ENCODE measurements at regions not wholly inside any gene's neighbourhood (a gene's known extent, or its start where the extent isn't known, plus 50 kb on each side); places are given as distances from the start of the nearest gene placed in this dataset.
"Not testable (repeated sequence)": the region's sequence is repeated elsewhere in the genome, so short reads cannot be mapped to it uniquely, and the experiment has no call there.

- H3K27me3 Mint-ChIP-seq (ENCODE audit: unreplicated experiment) = peaks cover 12% of the 10 kb centered on the region
- H3K4me1 Mint-ChIP-seq (ENCODE audit: unreplicated experiment) = no peaks in the 10 kb centered on the region
- TF ChIP-seq CTCF (IDR thresholded peaks at IDR 0.05) = no peak
- H3K36me3 Mint-ChIP-seq (ENCODE audit: unreplicated experiment) = no peaks in the 10 kb centered on the region
- H3K9me3 Mint-ChIP-seq (ENCODE audit: unreplicated experiment) = no peaks in the 10 kb centered on the region
- DNase-seq (ENCODE audit: extremely low spot score, unreplicated experiment) = no peak
- no peak overlapping the region for H3K27ac Mint-ChIP-seq (ENCODE audit: unreplicated experiment)
- H3K4me3 Mint-ChIP-seq (ENCODE audit: unreplicated experiment) = no peak overlapping the region
These were observed 177.1 kb downstream of the CD47 start for GRCh38 chr3:107913701-107914100.

GRCh38 chr3:107911337-107912000 is 179.4 kb downstream of the CD47 start:
- peaks cover 9% of the 10 kb centered on the region for H3K27me3 Mint-ChIP-seq (ENCODE audit: unreplicated experiment)
- H3K4me1 Mint-ChIP-seq (ENCODE audit: unreplicated experiment) = peaks cover 4% of the 10 kb centered on the region

DNA sequence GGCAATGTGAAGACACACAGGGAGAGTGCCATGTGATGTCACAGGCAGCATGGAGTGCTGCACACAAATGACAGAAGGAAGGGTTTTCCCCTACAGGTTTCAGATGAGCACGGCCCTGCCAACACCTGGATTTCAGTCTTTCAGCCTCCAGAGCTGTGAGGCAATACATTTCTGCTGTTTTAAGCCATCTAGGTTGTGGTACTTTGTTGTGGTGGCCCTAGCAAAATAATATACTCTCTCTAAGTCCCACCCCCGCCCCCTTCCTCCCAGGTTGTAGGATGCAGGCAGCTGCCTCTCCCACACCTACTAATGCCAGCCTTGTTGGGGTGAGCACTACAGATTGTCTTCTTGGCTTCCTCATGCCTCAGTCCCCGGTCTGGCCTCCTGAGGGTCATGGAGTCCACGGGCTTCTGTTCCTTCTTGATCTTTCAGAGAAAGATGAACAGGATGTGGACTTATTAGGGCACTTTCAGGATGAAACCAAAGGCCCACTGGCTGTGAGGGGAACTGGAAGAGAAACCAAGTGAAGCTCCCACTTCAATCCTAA is 180.0 kb downstream of the CD47 start:
- peaks cover 9% of the 10 kb centered on the region for H3K27me3 Mint-ChIP-seq (ENCODE audit: unreplicated experiment)
- no peak overlapping the region for H3K4me3 Mint-ChIP-seq (ENCODE audit: unreplicated experiment)
- no peak for TF ChIP-seq CTCF (IDR thresholded peaks at IDR 0.05)
- peaks cover 11% of the 10 kb centered on the region for H3K4me1 Mint-ChIP-seq (ENCODE audit: unreplicated experiment)
- DNase-seq (ENCODE audit: extremely low spot score, unreplicated experiment) = no peak
- H3K9me3 Mint-ChIP-seq (ENCODE audit: unreplicated experiment) = no peaks in the 10 kb centered on the region
- no peaks in the 10 kb centered on the region for H3K36me3 Mint-ChIP-seq (ENCODE audit: unreplicated experiment)
- no peak overlapping the region for H3K27ac Mint-ChIP-seq (ENCODE audit: unreplicated experiment)

More at GRCh38 chr3:107911337-107912000, 179.4 kb downstream of the CD47 start:
- Mint-ChIP-seq H3K4me3 (ENCODE audit: unreplicated experiment) (no peak overlapping the region), H3K36me3 (ENCODE audit: unreplicated experiment) (no peaks in the 10 kb centered on the region), H3K9me3 (ENCODE audit: unreplicated experiment) (no peaks in the 10 kb centered on the region), H3K27ac (ENCODE audit: unreplicated experiment) (no peak overlapping the region)
- TF ChIP-seq CTCF (IDR thresholded peaks at IDR 0.05) = no peak
- no peak for DNase-seq (ENCODE audit: extremely low spot score, unreplicated experiment)

DNA sequence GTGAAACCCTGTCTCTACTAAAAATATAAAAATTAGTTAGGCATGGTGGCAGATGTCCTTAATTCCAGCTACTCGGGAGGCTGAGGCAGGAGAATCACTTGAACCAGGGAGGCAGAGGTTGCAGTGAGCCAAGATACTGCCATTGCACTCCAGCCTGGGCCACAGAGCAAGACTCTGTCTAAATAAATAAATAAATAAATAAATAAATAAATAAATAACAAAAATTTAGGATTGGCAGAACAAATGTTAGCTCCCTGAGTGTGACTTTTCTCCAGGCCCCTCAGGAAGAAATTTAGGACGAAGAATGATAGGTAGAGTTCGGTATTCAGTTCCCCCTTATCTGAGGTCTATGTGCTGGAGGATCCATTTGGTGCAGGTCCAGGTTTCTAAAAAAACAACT is 181.2 kb downstream of the CD47 start:
- peaks cover 21% of the 10 kb centered on the region for H3K4me1 Mint-ChIP-seq (ENCODE audit: unreplicated experiment)
- H3K36me3 Mint-ChIP-seq (ENCODE audit: unreplicated experiment); H3K27ac Mint-ChIP-seq (ENCODE audit: unreplicated experiment); H3K9me3 Mint-ChIP-seq (ENCODE audit: unreplicated experiment); H3K4me3 Mint-ChIP-seq (ENCODE audit: unreplicated experiment); DNase-seq (ENCODE audit: extremely low spot score, unreplicated experiment); H3K27me3 Mint-ChIP-seq (ENCODE audit: unreplicated experiment): not testable (repeated sequence)

GRCh38 chr3:107907996-107908395 is 182.8 kb downstream of the CD47 start:
- no peak for TF ChIP-seq CTCF (IDR thresholded peaks at IDR 0.05)
- no peaks in the 10 kb centered on the region for H3K27me3 Mint-ChIP-seq (ENCODE audit: unreplicated experiment)
- no peak overlapping the region for H3K4me3 Mint-ChIP-seq (ENCODE audit: unreplicated experiment)
- DNase-seq (ENCODE audit: extremely low spot score, unreplicated experiment) = no peak
- no peak overlapping the region for H3K27ac Mint-ChIP-seq (ENCODE audit: unreplicated experiment)
- peaks cover 25% of the 10 kb centered on the region for H3K4me1 Mint-ChIP-seq (ENCODE audit: unreplicated experiment)
- H3K9me3 Mint-ChIP-seq (ENCODE audit: unreplicated experiment) = no peaks in the 10 kb centered on the region
- H3K36me3 Mint-ChIP-seq (ENCODE audit: unreplicated experiment) = no peaks in the 10 kb centered on the region

Data from osteocyte (in vitro differentiated cells).